ENCODE measurements at regions not wholly inside any gene's neighbourhood (a gene's known extent, or its start where the extent isn't known, plus 50 kb on each side); places are given as distances from the start of the nearest gene placed in this dataset.
A peak's percentile ranks its signal among the peaks of the same experiment; 100 is the strongest.

GRCh38 chr1:53406551-53407235, 52.5 kb upstream of the DMRTB1 start:
- no peak for TF ChIP-seq CTCF (IDR thresholded peaks at IDR 0.05)
- H3K9me3 Mint-ChIP-seq, result no peaks in the 10 kb centered on the region
- peaks cover 50% of the 10 kb centered on the region for H3K27me3 Mint-ChIP-seq (ENCODE audit: insufficient read depth)
- H3K4me3 Mint-ChIP-seq, result no peak overlapping the region
- H3K4me1 Mint-ChIP-seq (ENCODE audit: low read depth), result peaks cover 30% of the 10 kb centered on the region
- DNase-seq, result no peak
- H3K27ac Mint-ChIP-seq, result no peak overlapping the region
- H3K36me3 Mint-ChIP-seq (ENCODE audit: low read depth), result no peaks in the 10 kb centered on the region

GRCh38 chr1:53408013-53408754, 51.0 kb upstream of the DMRTB1 start:
- TF ChIP-seq CTCF (IDR thresholded peaks at IDR 0.05), result no peak
- Mint-ChIP-seq H3K27me3 (ENCODE audit: insufficient read depth) (peaks cover 39% of the 10 kb centered on the region), H3K27ac (no peak overlapping the region), H3K36me3 (ENCODE audit: low read depth) (no peaks in the 10 kb centered on the region), H3K4me3 (no peak overlapping the region), H3K4me1 (ENCODE audit: low read depth) (peaks cover 45% of the 10 kb centered on the region), H3K9me3 (no peaks in the 10 kb centered on the region)
- peak; percentile 16 for DNase-seq

GRCh38 chr1:53408755-53409129, 50.5 kb upstream of the DMRTB1 start:
- peaks cover 35% of the 10 kb centered on the region for H3K27me3 Mint-ChIP-seq (ENCODE audit: insufficient read depth)
- H3K4me3 Mint-ChIP-seq, result no peak overlapping the region
- H3K27ac Mint-ChIP-seq, result no peak overlapping the region
- peaks cover 51% of the 10 kb centered on the region for H3K4me1 Mint-ChIP-seq (ENCODE audit: low read depth)
- no peak for DNase-seq
- no peaks in the 10 kb centered on the region for H3K36me3 Mint-ChIP-seq (ENCODE audit: low read depth)
- H3K9me3 Mint-ChIP-seq, result no peaks in the 10 kb centered on the region
- TF ChIP-seq CTCF (IDR thresholded peaks at IDR 0.05), result no peak

- Mint-ChIP-seq H3K4me3 (no peak overlapping the region), H3K27me3 (ENCODE audit: insufficient read depth) (peaks cover 34% of the 10 kb centered on the region), H3K9me3 (no peaks in the 10 kb centered on the region), H3K36me3 (ENCODE audit: low read depth) (no peaks in the 10 kb centered on the region), H3K27ac (no peak overlapping the region), H3K4me1 (ENCODE audit: low read depth) (peaks cover 56% of the 10 kb centered on the region)
- no peak for DNase-seq
- TF ChIP-seq CTCF (IDR thresholded peaks at IDR 0.05), result no peak
These were observed 50.0 kb upstream of the DMRTB1 start for GRCh38 chr1:53409233-53409632.

Measured in HFFc6 (cell line).